Chondrocyte (in vitro differentiated cells): ENCODE measurements at regions not wholly inside any gene's neighbourhood (a gene's known extent, or its start where the extent isn't known, plus 50 kb on each side); places are given as distances from the start of the nearest gene placed in this dataset.

Experiments used
- DNase-seq: peaks from one replicate; pipeline ENCODE4 v3.0.0; 2021; ENCODE audit warnings: mixed read lengths, low spot score
- H3K27ac Mint-ChIP-seq: one replicate; pipeline ENCODE4 v1.8.0; 2021; ENCODE audit warnings: mild to moderate bottlenecking, moderate library complexity, mixed read lengths; ENCODE audit not compliant: unreplicated experiment
- H3K27me3 Mint-ChIP-seq: 2 replicates; pipeline ENCODE4 v1.8.0; 2021; ENCODE audit warnings: low read depth, mixed read lengths
- H3K36me3 Mint-ChIP-seq: 2 replicates; pipeline ENCODE4 v1.8.0; 2021; ENCODE audit warnings: low read depth, mixed read lengths
- H3K4me1 Mint-ChIP-seq: 2 replicates; pipeline ENCODE4 v1.8.0; 2021; ENCODE audit warnings: low read depth, mild to moderate bottlenecking, mixed read lengths
- H3K4me3 Mint-ChIP-seq: one replicate; pipeline ENCODE4 v1.8.0; 2021; ENCODE audit warnings: mild to moderate bottlenecking, moderate library complexity, mixed read lengths; ENCODE audit not compliant: unreplicated experiment
- H3K9me3 Mint-ChIP-seq: 2 replicates; pipeline ENCODE4 v1.8.0; 2021; ENCODE audit warnings: low read depth, mixed read lengths
- TF ChIP-seq, protein P1 (sequence below): fragments of 200-600 bp; sonication (generic); IDR thresholded peaks from 2 replicates; pipeline ENCODE4 v1.5.0; 2021; ENCODE audit warnings: antibody characterized with exemption, mild to moderate bottlenecking, moderate library complexity

DNA sequence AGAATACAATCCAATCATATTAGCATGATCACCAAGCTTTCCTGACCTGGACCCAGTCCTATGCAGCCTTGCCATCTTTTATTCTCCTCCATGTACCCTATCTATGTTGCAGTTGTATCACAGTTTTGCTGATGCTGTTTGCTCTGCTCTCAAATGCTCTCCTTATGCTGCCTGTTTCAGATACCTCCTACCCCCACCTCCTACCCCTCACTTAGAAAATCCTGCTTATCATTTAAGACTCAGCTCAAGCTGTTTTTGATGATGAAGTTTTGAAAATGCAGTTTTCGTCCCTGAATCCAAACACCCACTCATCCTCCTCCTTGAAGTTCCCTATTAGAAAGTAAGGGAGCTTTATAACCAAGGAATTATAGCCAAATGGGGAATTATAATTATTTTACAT, 457.4 kb upstream of the ATP2B1 start:
- no peak for DNase-seq
- Mint-ChIP-seq H3K4me1 (no peaks in the 10 kb centered on the region), H3K4me3 (no peak overlapping the region), H3K36me3 (no peaks in the 10 kb centered on the region), H3K27me3 (no peaks in the 10 kb centered on the region), H3K27ac (no peak overlapping the region), H3K9me3 (peaks cover 8% of the 10 kb centered on the region)
- TF ChIP-seq, protein P1, sequence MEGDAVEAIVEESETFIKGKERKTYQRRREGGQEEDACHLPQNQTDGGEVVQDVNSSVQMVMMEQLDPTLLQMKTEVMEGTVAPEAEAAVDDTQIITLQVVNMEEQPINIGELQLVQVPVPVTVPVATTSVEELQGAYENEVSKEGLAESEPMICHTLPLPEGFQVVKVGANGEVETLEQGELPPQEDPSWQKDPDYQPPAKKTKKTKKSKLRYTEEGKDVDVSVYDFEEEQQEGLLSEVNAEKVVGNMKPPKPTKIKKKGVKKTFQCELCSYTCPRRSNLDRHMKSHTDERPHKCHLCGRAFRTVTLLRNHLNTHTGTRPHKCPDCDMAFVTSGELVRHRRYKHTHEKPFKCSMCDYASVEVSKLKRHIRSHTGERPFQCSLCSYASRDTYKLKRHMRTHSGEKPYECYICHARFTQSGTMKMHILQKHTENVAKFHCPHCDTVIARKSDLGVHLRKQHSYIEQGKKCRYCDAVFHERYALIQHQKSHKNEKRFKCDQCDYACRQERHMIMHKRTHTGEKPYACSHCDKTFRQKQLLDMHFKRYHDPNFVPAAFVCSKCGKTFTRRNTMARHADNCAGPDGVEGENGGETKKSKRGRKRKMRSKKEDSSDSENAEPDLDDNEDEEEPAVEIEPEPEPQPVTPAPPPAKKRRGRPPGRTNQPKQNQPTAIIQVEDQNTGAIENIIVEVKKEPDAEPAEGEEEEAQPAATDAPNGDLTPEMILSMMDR: no peak

DNA sequence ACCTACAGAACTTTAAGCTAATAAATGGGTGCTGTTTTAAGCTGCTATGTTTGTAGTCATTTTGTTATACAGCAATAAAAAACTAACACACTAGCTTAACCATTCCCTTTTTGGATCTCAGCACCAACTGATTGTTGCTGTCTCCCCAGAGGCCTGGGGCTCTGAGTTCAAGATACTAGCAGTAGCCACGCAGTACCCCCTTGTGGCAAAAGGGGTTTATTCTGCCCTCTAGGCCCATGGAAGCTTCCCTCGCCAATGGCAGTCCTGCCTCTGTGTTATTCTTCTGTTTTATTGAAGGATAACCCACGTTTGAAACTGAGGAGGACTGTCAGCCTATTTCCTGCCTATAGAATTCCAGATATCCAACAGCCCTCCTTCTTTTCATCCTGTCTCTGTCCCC, 455.3 kb upstream of the ATP2B1 start:
- H3K4me1 Mint-ChIP-seq: no peaks in the 10 kb centered on the region
- no peak overlapping the region for H3K4me3 Mint-ChIP-seq
- DNase-seq: no peak
- H3K27me3 Mint-ChIP-seq: no peaks in the 10 kb centered on the region
- H3K27ac Mint-ChIP-seq: no peak overlapping the region
- H3K36me3 Mint-ChIP-seq: no peaks in the 10 kb centered on the region
- peaks cover 8% of the 10 kb centered on the region for H3K9me3 Mint-ChIP-seq
- TF ChIP-seq, protein P1: peak; percentile 13

DNA sequence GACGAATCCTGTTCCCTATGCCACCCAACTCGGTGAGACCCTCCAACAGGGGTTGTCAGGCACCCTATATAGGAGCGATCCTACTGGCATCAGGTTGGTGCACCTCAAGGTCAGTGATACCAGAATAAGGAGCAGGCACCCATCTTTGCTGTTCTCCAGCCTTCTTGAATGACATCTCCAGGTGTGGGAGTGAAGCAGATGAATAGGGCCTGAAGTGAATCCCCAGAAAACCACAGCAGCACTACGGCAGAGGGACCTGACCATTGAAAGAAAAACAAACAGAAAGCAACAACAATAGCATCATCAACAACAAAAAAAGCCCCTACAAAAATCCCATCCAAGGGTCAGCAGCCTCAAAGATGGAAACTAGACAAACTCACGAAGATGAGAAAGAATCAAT, 445.2 kb upstream of the ATP2B1 start:
- Mint-ChIP-seq H3K27ac (no peak overlapping the region), H3K36me3 (no peaks in the 10 kb centered on the region), H3K4me1 (no peaks in the 10 kb centered on the region), H3K27me3 (no peaks in the 10 kb centered on the region), H3K9me3 (peaks cover 6% of the 10 kb centered on the region), H3K4me3 (no peak overlapping the region)
- no peak for DNase-seq
- TF ChIP-seq, protein P1: no peak

DNA sequence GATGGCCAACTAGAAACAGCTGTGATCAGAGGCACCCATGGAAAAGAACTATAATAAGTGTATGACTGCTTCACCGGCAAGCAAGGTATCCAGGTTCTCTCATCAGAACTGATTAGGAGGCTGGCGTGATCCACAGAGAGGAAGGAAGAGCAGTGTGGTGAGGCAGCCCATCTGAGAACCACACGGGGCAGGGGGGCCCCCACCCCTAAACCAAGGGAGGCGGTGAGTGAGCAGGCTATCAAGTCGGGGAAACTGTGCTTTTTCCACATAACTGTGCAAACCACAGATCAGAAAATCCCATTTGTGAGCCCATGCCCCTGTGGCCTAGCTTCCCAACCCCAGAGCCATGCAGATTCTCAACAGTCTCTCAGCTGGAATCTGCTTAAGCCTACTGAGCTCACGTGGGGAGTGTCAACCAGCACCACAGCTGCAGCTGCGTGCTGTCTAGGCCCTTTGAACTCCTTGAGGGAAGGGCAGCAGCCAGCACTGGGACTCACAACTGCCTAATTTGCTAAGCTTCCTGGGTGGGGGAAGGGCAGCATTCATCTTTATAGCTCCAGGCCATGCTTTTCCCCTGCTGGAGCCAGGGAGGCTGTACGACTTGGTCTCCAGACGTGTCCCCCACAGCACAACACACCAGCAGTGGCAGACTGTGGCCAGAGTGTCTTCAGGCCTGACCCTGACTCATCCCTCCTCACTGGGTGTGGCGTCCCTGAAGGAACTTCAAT, 444.4 kb upstream of the ATP2B1 start:
- no peak for DNase-seq
- Mint-ChIP-seq H3K36me3 (no peaks in the 10 kb centered on the region), H3K27me3 (no peaks in the 10 kb centered on the region)

DNA sequence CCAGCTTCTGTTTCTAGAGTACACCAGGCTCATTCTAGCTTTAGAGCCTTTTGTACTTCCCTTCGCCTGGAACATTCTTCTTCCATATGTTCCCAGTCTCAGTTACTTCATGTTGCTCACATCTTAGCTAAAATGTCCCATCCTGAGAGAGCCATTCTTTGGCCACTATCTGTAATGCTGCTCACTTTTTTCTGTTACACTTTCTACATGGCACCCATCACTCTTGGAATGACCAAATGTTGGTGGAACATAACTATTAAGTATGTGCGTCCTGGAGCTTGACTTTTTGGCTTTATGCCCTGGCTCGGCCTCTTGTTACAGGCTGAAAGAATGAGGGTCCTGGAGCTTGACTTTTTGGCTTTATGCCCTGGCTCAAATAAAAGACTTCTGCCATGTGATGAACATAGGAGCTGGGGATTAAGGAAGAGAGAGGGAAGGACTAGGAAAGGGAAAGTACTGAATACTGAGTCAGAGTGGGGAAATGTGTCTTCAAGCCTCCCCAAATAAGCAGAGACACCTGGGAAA, 442.9 kb upstream of the ATP2B1 start:
- no peaks in the 10 kb centered on the region for H3K4me1 Mint-ChIP-seq
- no peak overlapping the region for H3K4me3 Mint-ChIP-seq
- no peaks in the 10 kb centered on the region for H3K27me3 Mint-ChIP-seq
- no peak for DNase-seq
- H3K9me3 Mint-ChIP-seq: peaks cover 6% of the 10 kb centered on the region
- TF ChIP-seq, protein P1: no peak
- no peaks in the 10 kb centered on the region for H3K36me3 Mint-ChIP-seq
- H3K27ac Mint-ChIP-seq: no peak overlapping the region

More for the DNA sequence above, 444.4 kb upstream of the ATP2B1 start:
- H3K4me3 Mint-ChIP-seq: no peak overlapping the region
- no peak overlapping the region for H3K27ac Mint-ChIP-seq
- TF ChIP-seq, protein P1: no peak
- no peaks in the 10 kb centered on the region for H3K4me1 Mint-ChIP-seq
- peaks cover 6% of the 10 kb centered on the region for H3K9me3 Mint-ChIP-seq
